ENCODE measurements at regions not wholly inside any gene's neighbourhood (a gene's known extent, or its start where the extent isn't known, plus 50 kb on each side); places are given as distances from the start of the nearest gene placed in this dataset.

- CTCF ChIA-PET = no interaction called here
- H3K36me3 Mint-ChIP-seq (ENCODE audit: insufficient read depth, unreplicated experiment) = no peaks in the 10 kb centered on the region
- Histone ChIP-seq H3K4me3 (ENCODE audit: low read depth, low read length) (no peak overlapping the region), H3K4me1 (no peaks in the 10 kb centered on the region), H3K36me3 (ENCODE audit: control insufficient read depth, insufficient read depth, low read length) (no peaks in the 10 kb centered on the region), H3K27me3 (replicated peaks; ENCODE audit: control insufficient read depth, insufficient read depth, low read length) (no peaks in the 10 kb centered on the region), H3K9me3 (no peaks in the 10 kb centered on the region)
- intact Hi-C loops (cut with micrococcal nuclease; ENCODE audit: unreplicated experiment) = no loop called here
- H3K27ac Mint-ChIP-seq (ENCODE audit: unreplicated experiment) = no peak overlapping the region
- no TSS peak for BruUV-seq (replicated peaks)
- POLR2A ChIA-PET = no interaction called here
- TF ChIP-seq CTCF (IDR thresholded peaks at IDR 0.05; ENCODE audit: insufficient read depth in 1 of 2, low read depth in 1 of 2, low read length in 1 of 2, severe bottlenecking in 1 of 2, unreplicated experiment in 1 of 2) = no peak
- peaks cover 12% of the 10 kb centered on the region for H3K27me3 Mint-ChIP-seq (ENCODE audit: insufficient read depth, unreplicated experiment)
- no peak for DNase-seq
- H3K4me3 Mint-ChIP-seq (ENCODE audit: unreplicated experiment) = no peak overlapping the region
- H3K9me3 Mint-ChIP-seq (ENCODE audit: unreplicated experiment) = no peaks in the 10 kb centered on the region
- H3K4me1 Mint-ChIP-seq (ENCODE audit: low read depth, unreplicated experiment) = no peaks in the 10 kb centered on the region
Measured at GRCh38 chr18:47718646-47719045, 211.8 kb downstream of the SMAD2 start.

GRCh38 chr18:47717257-47717656 is 213.2 kb downstream of the SMAD2 start:
- BruUV-seq (replicated peaks) = no TSS peak
- Mint-ChIP-seq H3K36me3 (ENCODE audit: insufficient read depth, unreplicated experiment) (no peaks in the 10 kb centered on the region), H3K4me3 (ENCODE audit: unreplicated experiment) (no peak overlapping the region), H3K4me1 (ENCODE audit: low read depth, unreplicated experiment) (no peaks in the 10 kb centered on the region), H3K9me3 (ENCODE audit: unreplicated experiment) (no peaks in the 10 kb centered on the region), H3K27ac (ENCODE audit: unreplicated experiment) (no peak overlapping the region), H3K27me3 (ENCODE audit: insufficient read depth, unreplicated experiment) (peaks cover 12% of the 10 kb centered on the region)
- no peak for TF ChIP-seq CTCF (IDR thresholded peaks at IDR 0.05; ENCODE audit: insufficient read depth in 1 of 2, low read depth in 1 of 2, low read length in 1 of 2, severe bottlenecking in 1 of 2, unreplicated experiment in 1 of 2)
- H3K4me3 ChIP-seq (ENCODE audit: low read depth, low read length) = no peak overlapping the region
- ChIA-PET CTCF (no interaction called here), POLR2A (no interaction called here)
- intact Hi-C loops (cut with micrococcal nuclease; ENCODE audit: unreplicated experiment) = no loop called here
- no peaks in the 10 kb centered on the region for H3K4me1 ChIP-seq
- no peak for DNase-seq
- H3K9me3 ChIP-seq = no peaks in the 10 kb centered on the region
- no peaks in the 10 kb centered on the region for H3K36me3 ChIP-seq (ENCODE audit: control insufficient read depth, insufficient read depth, low read length)
- H3K27me3 ChIP-seq (replicated peaks; ENCODE audit: control insufficient read depth, insufficient read depth, low read length) = no peaks in the 10 kb centered on the region

- no peak for DNase-seq
- POLR2A ChIA-PET = no interaction called here
- CTCF ChIA-PET = no interaction called here
- no peak for TF ChIP-seq CTCF (IDR thresholded peaks at IDR 0.05; ENCODE audit: insufficient read depth in 1 of 2, low read depth in 1 of 2, low read length in 1 of 2, severe bottlenecking in 1 of 2, unreplicated experiment in 1 of 2)
- H3K9me3 Mint-ChIP-seq (ENCODE audit: unreplicated experiment) = no peaks in the 10 kb centered on the region
- H3K4me3 Mint-ChIP-seq (ENCODE audit: unreplicated experiment) = no peak overlapping the region
- Histone ChIP-seq H3K36me3 (ENCODE audit: control insufficient read depth, insufficient read depth, low read length) (no peaks in the 10 kb centered on the region), H3K4me3 (ENCODE audit: low read depth, low read length) (no peak overlapping the region), H3K4me1 (no peaks in the 10 kb centered on the region), H3K9me3 (no peaks in the 10 kb centered on the region), H3K27me3 (replicated peaks; ENCODE audit: control insufficient read depth, insufficient read depth, low read length) (no peaks in the 10 kb centered on the region)
- H3K27ac Mint-ChIP-seq (ENCODE audit: unreplicated experiment) = no peak overlapping the region
- no TSS peak for BruUV-seq (replicated peaks)
- H3K4me1 Mint-ChIP-seq (ENCODE audit: low read depth, unreplicated experiment) = no peaks in the 10 kb centered on the region
- no peaks in the 10 kb centered on the region for H3K36me3 Mint-ChIP-seq (ENCODE audit: insufficient read depth, unreplicated experiment)
- intact Hi-C loops (cut with micrococcal nuclease; ENCODE audit: unreplicated experiment) = no loop called here
- peaks cover 12% of the 10 kb centered on the region for H3K27me3 Mint-ChIP-seq (ENCODE audit: insufficient read depth, unreplicated experiment)
Measured at GRCh38 chr18:47716632-47717185, 213.8 kb downstream of the SMAD2 start.

Measured in Caco-2 (cell line).